ENCODE measurements at regions not wholly inside any gene's neighbourhood (a gene's known extent, or its start where the extent isn't known, plus 50 kb on each side); places are given as distances from the start of the nearest gene placed in this dataset.
A peak's percentile ranks its signal among the peaks of the same experiment; 100 is the strongest.

- peak; percentile 93 for TF ChIP-seq MAX (IDR thresholded peaks at IDR 0.05)
- no peak for TF ChIP-seq TCF7L2 (IDR thresholded peaks at IDR 0.05; ENCODE audit: borderline replicate concordance, extremely low read depth, insufficient read depth, insufficient read length)
- peak; percentile 92 for TF ChIP-seq SP1 (IDR thresholded peaks at IDR 0.05; ENCODE audit: low read depth)
- TF ChIP-seq SIN3A (IDR thresholded peaks at IDR 0.05; ENCODE audit: low read depth), result 0 out of 2 replicates have a peak, but pooled peaks have one; percentile 27
Measured at GRCh38 chr11:112613051-112613972, 347.9 kb upstream of the NCAM1 start (continued).

- TF ChIP-seq EZH2phosphoT487 (IDR thresholded peaks at IDR 0.05; ENCODE audit: borderline replicate concordance) (no peak), POLR2A (IDR thresholded peaks at IDR 0.05; ENCODE audit: borderline replicate concordance, extremely low read depth, insufficient read depth, insufficient read length) (no peak), YY1 (IDR thresholded peaks at IDR 0.05; ENCODE audit: extremely low read depth, insufficient replicate concordance, low read depth, low read length) (no peak), ATF3 (IDR thresholded peaks at IDR 0.05) (no peak), ZBTB33 (IDR thresholded peaks at IDR 0.05; ENCODE audit: extremely low read depth, insufficient replicate concordance, low read length) (no peak), ELF1 (IDR thresholded peaks at IDR 0.05; ENCODE audit: borderline replicate concordance, low read depth) (no peak), TCF7L2 (IDR thresholded peaks at IDR 0.05; ENCODE audit: borderline replicate concordance, extremely low read depth, insufficient read depth, insufficient read length) (no peak), ZNF274 (IDR thresholded peaks at IDR 0.05; ENCODE audit: low read depth, low read length) (no peak), FOSL1 (IDR thresholded peaks at IDR 0.05; ENCODE audit: low read depth) (no peak), EZH2 (IDR thresholded peaks at IDR 0.05) (no peak)
- BruUV-seq (replicated peaks), result no TSS peak
- Histone ChIP-seq H3K27me3 (ENCODE audit: insufficient read depth, low read length) (no peaks in the 10 kb centered on the region), H3K4me1 (ENCODE audit: control insufficient read depth in 1 of 2, insufficient read depth in 2 of 2, low read length in 2 of 2) (peaks cover 29 to 42% of the 10 kb centered on the region in 2 experiments), H3K4me2 (ENCODE audit: low read length) (peak overlapping the region; percentile 84), H3K79me2 (ENCODE audit: insufficient read depth, low read length) (no peaks in the 10 kb centered on the region), H3K4me3 (replicated peaks in 1 of 2; ENCODE audit: low read depth in 1 of 2, low read length in 2 of 2) (no peak overlapping the region), H3K9me3 (ENCODE audit: control insufficient read depth in 1 of 2, insufficient read depth in 1 of 2, low read depth in 1 of 2, low read length in 2 of 2) (no peaks in the 10 kb centered on the region), H4K20me1 (ENCODE audit: insufficient read depth) (no peaks in the 10 kb centered on the region), H3K9ac (ENCODE audit: low read length) (peak overlapping the region; percentile 48; the same call in 1 of the 2 replicates), H2AFZ (ENCODE audit: low read depth, low read length, poor library complexity, severe bottlenecking) (no peak overlapping the region), H3K36me3 (ENCODE audit: control insufficient read depth in 1 of 2, insufficient read depth in 2 of 2, low read length in 2 of 2) (no peaks in the 10 kb centered on the region), H3K9me2 (ENCODE audit: insufficient read depth) (no peaks in the 10 kb centered on the region), H3K27ac (ENCODE audit: low read depth, low read length) (peak overlapping the region; percentile 90)
- CTCF ChIA-PET, result interaction anchor here (1.5 to 4.7 kb wide), 2 partner anchors 27 to 181 kb away, joined by 4 to 14 read pairs; no protein-coding TSS in a partner anchor
- DNase-seq (ENCODE audit: low read depth, low spot score), result no peak
- POLR2A ChIA-PET, result no interaction called here
- intact Hi-C loops (cut with micrococcal nuclease), result no loop called here
- RAD21 ChIA-PET (ENCODE audit: low non-redundant PET in 1 of 2, low total read pairs in 2 of 2, uncharacterized antibody in 2 of 2, unreplicated experiment in 2 of 2), result no interaction called here
- ATAC-seq, result no peak
Measured at GRCh38 chr11:112614605-112615004, 346.6 kb upstream of the NCAM1 start.

Measured in HCT116 (cell line).